ENCODE measurements at regions not wholly inside any gene's neighbourhood (a gene's known extent, or its start where the extent isn't known, plus 50 kb on each side); places are given as distances from the start of the nearest gene placed in this dataset.

- DNase-seq (ENCODE audit: low read depth in 1 of 2, low spot score in 1 of 2) = no peak
- in situ Hi-C loops (cut with HindIII; ENCODE audit: low pct_unique_long_range_greater_than_20kb, low sequenced_read_pairs) = no loop called here
- TF ChIP-seq JUND (IDR thresholded peaks at IDR 0.05; ENCODE audit: low read depth) = no peak
Measured at GRCh38 chr13:80552851-80553440, 212.0 kb upstream of the SPRY2 start.

- no peak for DNase-seq (ENCODE audit: low read depth in 1 of 2, low spot score in 1 of 2)
- no peak for TF ChIP-seq JUND (IDR thresholded peaks at IDR 0.05; ENCODE audit: low read depth)
- in situ Hi-C loops (cut with HindIII; ENCODE audit: low pct_unique_long_range_greater_than_20kb, low sequenced_read_pairs) = no loop called here
Measured at GRCh38 chr13:80551650-80552497, 210.9 kb upstream of the SPRY2 start.

- no peak for TF ChIP-seq JUND (IDR thresholded peaks at IDR 0.05; ENCODE audit: low read depth)
- DNase-seq (ENCODE audit: low read depth in 1 of 2, low spot score in 1 of 2) = no peak
- in situ Hi-C loops (cut with HindIII; ENCODE audit: low pct_unique_long_range_greater_than_20kb, low sequenced_read_pairs) = no loop called here
Measured at GRCh38 chr13:80550971-80551441, 210.1 kb upstream of the SPRY2 start.

- no peak for DNase-seq (ENCODE audit: low read depth in 1 of 2, low spot score in 1 of 2)
- TF ChIP-seq JUND (IDR thresholded peaks at IDR 0.05; ENCODE audit: low read depth) = no peak
- in situ Hi-C loops (cut with HindIII; ENCODE audit: low pct_unique_long_range_greater_than_20kb, low sequenced_read_pairs) = no loop called here
Measured at GRCh38 chr13:80548915-80549314, 208.0 kb upstream of the SPRY2 start.

- in situ Hi-C loops (cut with HindIII; ENCODE audit: low pct_unique_long_range_greater_than_20kb, low sequenced_read_pairs) = no loop called here
- no peak for DNase-seq (ENCODE audit: low read depth in 1 of 2, low spot score in 1 of 2)
- no peak for TF ChIP-seq JUND (IDR thresholded peaks at IDR 0.05; ENCODE audit: low read depth)
Measured at GRCh38 chr13:80547885-80548825, 207.2 kb upstream of the SPRY2 start.

- in situ Hi-C loops (cut with HindIII; ENCODE audit: low pct_unique_long_range_greater_than_20kb, low sequenced_read_pairs) = no loop called here
- no peak for TF ChIP-seq JUND (IDR thresholded peaks at IDR 0.05; ENCODE audit: low read depth)
- DNase-seq (ENCODE audit: low read depth in 1 of 2, low spot score in 1 of 2) = no peak
Measured at GRCh38 chr13:80547341-80547740, 206.4 kb upstream of the SPRY2 start.

GRCh38 chr13:80533175-80533574, 192.2 kb upstream of the SPRY2 start:
- DNase-seq (ENCODE audit: low read depth in 1 of 2, low spot score in 1 of 2) = no peak
- in situ Hi-C loops (cut with HindIII; ENCODE audit: low pct_unique_long_range_greater_than_20kb, low sequenced_read_pairs) = no loop called here
- TF ChIP-seq JUND (IDR thresholded peaks at IDR 0.05; ENCODE audit: low read depth) = no peak

GRCh38 chr13:80530902-80531301, 190.0 kb upstream of the SPRY2 start:
- no peak for DNase-seq (ENCODE audit: low read depth in 1 of 2, low spot score in 1 of 2)
- in situ Hi-C loops (cut with HindIII; ENCODE audit: low pct_unique_long_range_greater_than_20kb, low sequenced_read_pairs) = no loop called here

GRCh38 chr13:80530191-80530590, 189.3 kb upstream of the SPRY2 start:
- in situ Hi-C loops (cut with HindIII; ENCODE audit: low pct_unique_long_range_greater_than_20kb, low sequenced_read_pairs) = no loop called here
- no peak for TF ChIP-seq JUND (IDR thresholded peaks at IDR 0.05; ENCODE audit: low read depth)
- no peak for DNase-seq (ENCODE audit: low read depth in 1 of 2, low spot score in 1 of 2)

More at GRCh38 chr13:80530902-80531301, 190.0 kb upstream of the SPRY2 start:
- TF ChIP-seq JUND (IDR thresholded peaks at IDR 0.05; ENCODE audit: low read depth) = no peak

- in situ Hi-C loops (cut with HindIII; ENCODE audit: low pct_unique_long_range_greater_than_20kb, low sequenced_read_pairs) = no loop called here
- no peak for DNase-seq (ENCODE audit: low read depth in 1 of 2, low spot score in 1 of 2)
- no peak for TF ChIP-seq JUND (IDR thresholded peaks at IDR 0.05; ENCODE audit: low read depth)
Measured at GRCh38 chr13:80529734-80530133, 188.8 kb upstream of the SPRY2 start.

GRCh38 chr13:80528733-80529132, 187.8 kb upstream of the SPRY2 start:
- TF ChIP-seq JUND (IDR thresholded peaks at IDR 0.05; ENCODE audit: low read depth) = no peak
- no peak for DNase-seq (ENCODE audit: low read depth in 1 of 2, low spot score in 1 of 2)
- in situ Hi-C loops (cut with HindIII; ENCODE audit: low pct_unique_long_range_greater_than_20kb, low sequenced_read_pairs) = no loop called here

GRCh38 chr13:80527400-80527799, 186.5 kb upstream of the SPRY2 start:
- TF ChIP-seq JUND (IDR thresholded peaks at IDR 0.05; ENCODE audit: low read depth) = no peak
- in situ Hi-C loops (cut with HindIII; ENCODE audit: low pct_unique_long_range_greater_than_20kb, low sequenced_read_pairs) = no loop called here

More at GRCh38 chr13:80527400-80527799, 186.5 kb upstream of the SPRY2 start:
- peak in 1 of 2 experiments; percentile 77 for DNase-seq (ENCODE audit: low read depth in 1 of 2, low spot score in 1 of 2)

Measured in T47D (cell line).